ENCODE measurements at regions not wholly inside any gene's neighbourhood (a gene's known extent, or its start where the extent isn't known, plus 50 kb on each side); places are given as distances from the start of the nearest gene placed in this dataset.

GRCh38 chr1:8182034-8182761 lies 135.7 kb upstream of the SLC45A1 start:
- TF ChIP-seq, protein P1, sequence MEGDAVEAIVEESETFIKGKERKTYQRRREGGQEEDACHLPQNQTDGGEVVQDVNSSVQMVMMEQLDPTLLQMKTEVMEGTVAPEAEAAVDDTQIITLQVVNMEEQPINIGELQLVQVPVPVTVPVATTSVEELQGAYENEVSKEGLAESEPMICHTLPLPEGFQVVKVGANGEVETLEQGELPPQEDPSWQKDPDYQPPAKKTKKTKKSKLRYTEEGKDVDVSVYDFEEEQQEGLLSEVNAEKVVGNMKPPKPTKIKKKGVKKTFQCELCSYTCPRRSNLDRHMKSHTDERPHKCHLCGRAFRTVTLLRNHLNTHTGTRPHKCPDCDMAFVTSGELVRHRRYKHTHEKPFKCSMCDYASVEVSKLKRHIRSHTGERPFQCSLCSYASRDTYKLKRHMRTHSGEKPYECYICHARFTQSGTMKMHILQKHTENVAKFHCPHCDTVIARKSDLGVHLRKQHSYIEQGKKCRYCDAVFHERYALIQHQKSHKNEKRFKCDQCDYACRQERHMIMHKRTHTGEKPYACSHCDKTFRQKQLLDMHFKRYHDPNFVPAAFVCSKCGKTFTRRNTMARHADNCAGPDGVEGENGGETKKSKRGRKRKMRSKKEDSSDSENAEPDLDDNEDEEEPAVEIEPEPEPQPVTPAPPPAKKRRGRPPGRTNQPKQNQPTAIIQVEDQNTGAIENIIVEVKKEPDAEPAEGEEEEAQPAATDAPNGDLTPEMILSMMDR (IDR thresholded peaks at IDR 0.05; ENCODE audit: insufficient read depth, low read length, severe bottlenecking), result no peak
- DNase-seq (ENCODE audit: low read depth) (peak; percentile 98), FAIRE-seq (peak; percentile 83)
- no peak overlapping the region for H3K4me3 ChIP-seq (ENCODE audit: low read depth, low read length)
- no peaks in the 10 kb centered on the region for H3K36me3 ChIP-seq (ENCODE audit: control insufficient read depth, insufficient read depth, low read length)
- H3K27me3 ChIP-seq (ENCODE audit: control insufficient read depth, insufficient read depth, low read length), result no peaks in the 10 kb centered on the region

- Histone ChIP-seq H3K27me3 (ENCODE audit: control insufficient read depth, insufficient read depth, low read length) (no peaks in the 10 kb centered on the region), H3K4me3 (ENCODE audit: low read depth, low read length) (no peak overlapping the region), H3K36me3 (ENCODE audit: control insufficient read depth, insufficient read depth, low read length) (no peaks in the 10 kb centered on the region)
- TF ChIP-seq, protein P1 (IDR thresholded peaks at IDR 0.05; ENCODE audit: insufficient read depth, low read length, severe bottlenecking), result no peak
- DNase-seq (ENCODE audit: low read depth) (no peak), FAIRE-seq (no peak)
These were observed 138.7 kb upstream of the SLC45A1 start for GRCh38 chr1:8179132-8179793.

- no peak for FAIRE-seq
- TF ChIP-seq, protein P1 (IDR thresholded peaks at IDR 0.05; ENCODE audit: insufficient read depth, low read length, severe bottlenecking), result no peak
- Histone ChIP-seq H3K36me3 (ENCODE audit: control insufficient read depth, insufficient read depth, low read length) (no peaks in the 10 kb centered on the region), H3K27me3 (ENCODE audit: control insufficient read depth, insufficient read depth, low read length) (no peaks in the 10 kb centered on the region), H3K4me3 (ENCODE audit: low read depth, low read length) (no peak overlapping the region)
- no peak for DNase-seq (ENCODE audit: low read depth)
These were observed 141.6 kb upstream of the SLC45A1 start for GRCh38 chr1:8176279-8176678.

DNA sequence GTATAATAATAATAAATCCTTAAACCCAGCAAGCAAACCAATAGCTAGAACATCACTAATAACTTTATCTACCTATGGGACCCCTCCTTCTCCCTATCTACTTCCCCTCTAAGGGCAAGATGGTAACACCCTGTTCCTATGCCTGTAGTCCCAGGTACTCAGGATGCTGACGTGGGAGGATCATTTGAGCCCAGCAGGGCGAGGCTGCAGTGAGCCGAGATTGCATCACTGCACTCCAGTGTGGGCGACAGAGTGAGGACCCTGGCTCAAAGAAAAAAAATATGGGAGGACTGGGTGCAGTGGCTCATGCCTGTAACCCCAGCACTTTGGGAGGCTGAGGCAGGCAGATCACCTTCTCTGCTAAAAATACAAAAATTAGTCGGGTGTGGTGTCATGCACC lies 143.1 kb upstream of the SLC45A1 start:
- no peaks in the 10 kb centered on the region for H3K36me3 ChIP-seq (ENCODE audit: control insufficient read depth, insufficient read depth, low read length)
- FAIRE-seq (no peak), DNase-seq (ENCODE audit: low read depth) (peak; percentile 65)
- TF ChIP-seq, protein P1 (IDR thresholded peaks at IDR 0.05; ENCODE audit: insufficient read depth, low read length, severe bottlenecking), result no peak
- no peaks in the 10 kb centered on the region for H3K27me3 ChIP-seq (ENCODE audit: control insufficient read depth, insufficient read depth, low read length)
- H3K4me3 ChIP-seq (ENCODE audit: low read depth, low read length), result no peak overlapping the region

DNA sequence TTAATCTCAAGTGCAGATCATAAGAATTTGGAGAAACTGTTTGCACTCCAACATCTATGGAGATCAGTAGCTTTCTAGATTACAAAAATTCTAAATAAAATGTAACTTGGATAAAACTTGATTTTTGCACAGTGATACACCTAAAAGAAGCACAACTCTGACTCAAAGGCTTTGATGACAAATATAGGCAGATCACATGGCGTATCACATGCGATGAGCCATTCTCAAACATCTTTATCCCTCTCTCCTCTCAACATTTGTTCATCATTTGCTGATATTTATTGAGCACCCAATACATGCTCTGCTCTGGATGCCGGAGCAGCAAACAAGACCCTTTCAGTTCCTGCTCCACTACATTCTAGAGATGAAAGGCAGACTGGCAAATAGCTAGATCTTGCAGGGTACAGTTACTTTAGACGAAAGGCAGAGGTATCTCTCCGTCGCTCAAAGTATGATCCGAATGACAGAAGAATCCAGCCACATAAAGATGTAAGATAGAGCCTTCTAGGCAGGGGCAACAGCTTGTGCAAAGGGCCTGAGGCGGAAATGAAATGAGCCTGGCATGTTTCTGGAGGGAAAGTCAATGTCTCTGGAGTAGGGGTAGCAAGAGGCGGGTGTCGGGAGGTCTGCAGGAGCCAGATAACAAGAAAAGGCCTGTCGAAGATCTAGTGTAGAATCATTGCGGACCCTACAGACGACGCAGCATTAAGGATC lies 145.8 kb upstream of the ERRFI1 start:
- Histone ChIP-seq H3K27me3 (ENCODE audit: control insufficient read depth, insufficient read depth, low read length) (no peaks in the 10 kb centered on the region), H3K4me3 (ENCODE audit: low read depth, low read length) (no peak overlapping the region), H3K36me3 (ENCODE audit: control insufficient read depth, insufficient read depth, low read length) (no peaks in the 10 kb centered on the region)
- TF ChIP-seq, protein P1 (IDR thresholded peaks at IDR 0.05; ENCODE audit: insufficient read depth, low read length, severe bottlenecking), result no peak
- FAIRE-seq (no peak), DNase-seq (ENCODE audit: low read depth) (peak; percentile 54)

Measured in bronchial epithelial cell (primary cell).